ENCODE measurements at regions not wholly inside any gene's neighbourhood (a gene's known extent, or its start where the extent isn't known, plus 50 kb on each side); places are given as distances from the start of the nearest gene placed in this dataset.

DNA sequence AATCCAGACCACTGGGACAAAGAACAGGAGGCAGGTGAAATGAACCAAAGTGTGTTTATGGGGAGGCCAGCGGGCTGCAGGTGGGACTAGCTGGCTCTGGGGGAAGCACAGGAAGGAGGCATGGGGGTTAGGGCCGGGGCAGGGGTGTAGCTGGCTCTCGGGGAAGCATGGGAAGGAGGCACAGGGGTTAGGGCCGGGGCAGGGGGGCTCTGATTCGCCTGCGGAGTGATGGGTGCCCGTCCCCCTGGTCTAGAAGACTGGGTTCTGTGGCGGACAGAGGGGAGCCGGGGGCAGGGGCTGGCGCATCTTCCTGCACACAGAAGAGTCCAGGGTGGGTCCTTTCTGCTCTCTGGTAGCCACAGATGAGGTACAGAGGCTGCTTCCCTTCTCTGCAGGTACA lies 310.3 kb downstream of the TMEM121 start:
- Histone ChIP-seq H3K4me1 (no peaks in the 10 kb centered on the region), H3K36me3 (no peaks in the 10 kb centered on the region), H3K4me3 (no peak overlapping the region), H3K27ac (no peak overlapping the region), H3K27me3 (peaks cover 0 to 16% (median 0%) of the 10 kb centered on the region in 3 donors), H3K9me3 (peaks cover 0 to 8% (median 2%) of the 10 kb centered on the region in 4 donors)
- DNase-seq: no peak
- intact Hi-C loops (cut with DNase I; ENCODE audit: low total_unique reads): no loop called here
- TF ChIP-seq POLR2A (IDR thresholded peaks at IDR 0.05): no peak
- no peak for TF ChIP-seq EP300 (IDR thresholded peaks at IDR 0.05)
- no peak for TF ChIP-seq CTCF (IDR thresholded peaks at IDR 0.05)
- TF ChIP-seq POLR2AphosphoS5 (IDR thresholded peaks at IDR 0.05): no peak
- 64 to 84% (median 75%) methylated on average over 8 to 10 of the region's 10 CpGs for WGBS, 5 donors

DNA sequence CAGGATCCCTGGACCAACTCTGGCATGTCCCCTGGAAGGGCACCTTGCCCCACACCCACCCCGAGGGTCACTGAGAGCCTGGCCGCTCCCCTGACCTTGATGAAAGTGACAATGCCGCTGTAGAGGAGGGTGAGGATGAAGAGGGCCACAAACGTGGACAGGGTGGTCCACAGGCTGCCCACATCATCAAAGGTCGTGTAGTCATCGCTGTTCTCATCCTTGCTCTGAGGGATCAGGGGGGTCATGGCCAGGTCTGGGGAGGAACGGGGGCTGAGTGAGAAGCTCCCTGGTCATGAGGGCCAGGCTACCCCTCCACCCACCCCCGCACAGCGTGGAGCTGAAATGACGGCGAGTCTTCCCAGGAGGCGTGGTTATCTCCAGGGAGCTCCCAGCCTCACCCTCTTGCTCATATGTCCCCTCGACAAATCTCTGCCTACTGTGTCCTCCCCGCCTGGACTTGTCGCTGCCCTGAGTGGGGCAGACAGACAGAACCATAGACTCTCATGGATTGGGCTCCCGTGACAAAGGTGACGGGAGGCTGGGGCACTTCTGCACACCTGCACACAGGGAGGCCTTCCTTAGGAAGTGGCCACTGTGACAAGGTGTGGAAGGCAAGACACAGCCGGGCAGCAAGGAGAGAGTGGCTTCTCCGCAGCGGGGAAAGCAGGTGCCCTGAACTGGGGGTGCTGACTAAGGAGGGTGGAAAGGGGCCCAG lies 311.1 kb downstream of the TMEM121 start:
- H3K27me3 ChIP-seq: peaks cover 0 to 16% (median 0%) of the 10 kb centered on the region in 3 donors
- no peak overlapping the region for H3K27ac ChIP-seq
- no peaks in the 10 kb centered on the region for H3K4me1 ChIP-seq
- no peaks in the 10 kb centered on the region for H3K36me3 ChIP-seq
- TF ChIP-seq EP300 (IDR thresholded peaks at IDR 0.05) (no peak), POLR2A (IDR thresholded peaks at IDR 0.05) (no peak), POLR2AphosphoS5 (IDR thresholded peaks at IDR 0.05) (no peak), CTCF (IDR thresholded peaks at IDR 0.05) (no peak)
- H3K4me3 ChIP-seq: no peak overlapping the region
- intact Hi-C loops (cut with DNase I; ENCODE audit: low total_unique reads): no loop called here
- H3K9me3 ChIP-seq: peaks cover 0 to 4% (median under 1%) of the 10 kb centered on the region in 4 donors
- 77 to 86% (median 83%) methylated on average over 18 to 20 of the region's 20 CpGs for WGBS, 5 donors
- no peak for DNase-seq

- Histone ChIP-seq H3K4me3 (no peak overlapping the region), H3K27me3 (peaks cover 0 to 16% (median 0%) of the 10 kb centered on the region in 3 donors), H3K36me3 (no peaks in the 10 kb centered on the region), H3K9me3 (no peaks in the 10 kb centered on the region), H3K4me1 (no peaks in the 10 kb centered on the region), H3K27ac (no peak overlapping the region)
- no peak for DNase-seq
- WGBS, 5 donors: 81 to 92% (median 87%) methylated on average over 8 to 11 of the region's 11 CpGs
- intact Hi-C loops (cut with DNase I; ENCODE audit: low total_unique reads): no loop called here
- TF ChIP-seq EP300 (IDR thresholded peaks at IDR 0.05): no peak
- no peak for TF ChIP-seq POLR2AphosphoS5 (IDR thresholded peaks at IDR 0.05)
- TF ChIP-seq POLR2A (IDR thresholded peaks at IDR 0.05): no peak
- TF ChIP-seq CTCF (IDR thresholded peaks at IDR 0.05): no peak
Observed at GRCh38 chr14:105838107-105838506, 311.7 kb downstream of the TMEM121 start.

DNA sequence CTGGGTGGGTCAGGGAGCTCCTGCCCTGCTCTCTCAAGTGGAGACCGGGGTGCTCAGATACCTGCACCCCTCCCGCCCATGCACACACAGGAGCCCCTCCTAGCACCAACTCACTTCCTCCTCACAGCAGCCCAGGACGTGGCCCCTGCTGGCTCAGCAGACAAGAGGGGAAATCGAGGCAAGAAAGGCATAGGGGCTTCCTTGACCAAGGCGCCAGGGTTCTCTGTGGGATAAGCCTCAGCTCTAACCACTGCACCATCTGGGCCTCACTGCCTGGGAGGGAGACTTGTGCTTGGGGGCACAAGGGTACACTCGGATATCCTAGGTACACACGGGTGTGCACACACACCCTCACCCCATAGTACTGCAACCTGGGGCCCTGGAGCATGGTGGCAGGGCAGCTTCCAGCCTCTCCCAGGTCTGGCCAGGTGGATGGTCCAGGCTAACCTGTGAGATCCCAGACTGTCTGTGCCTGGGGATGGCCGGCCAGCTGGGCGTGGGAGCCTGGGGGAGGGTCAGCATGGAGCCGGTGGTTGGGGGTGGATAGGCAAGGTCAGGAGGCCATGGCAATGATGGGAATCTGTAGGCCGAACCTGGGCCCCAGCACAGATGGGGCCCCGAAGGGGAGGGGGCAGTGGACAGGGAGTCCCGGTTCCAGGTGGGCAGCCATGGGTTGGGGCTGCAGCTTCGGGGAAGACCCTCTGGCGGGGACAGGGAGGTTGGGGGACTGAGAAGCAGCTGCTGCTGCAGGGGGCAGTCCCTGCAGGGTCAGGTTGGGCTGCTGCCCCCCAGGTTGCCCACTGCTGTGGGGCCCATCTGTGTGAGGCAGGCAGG lies 312.4 kb downstream of the TMEM121 start:
- Histone ChIP-seq H3K4me3 (no peak overlapping the region), H3K36me3 (no peaks in the 10 kb centered on the region), H3K9me3 (no peaks in the 10 kb centered on the region), H3K27me3 (peaks cover 0 to 16% (median 0%) of the 10 kb centered on the region in 3 donors), H3K4me1 (no peaks in the 10 kb centered on the region), H3K27ac (no peak overlapping the region)
- 79 to 87% (median 81%) methylated on average over 8 to 15 of the region's 15 CpGs for WGBS, 5 donors
- DNase-seq: no peak
- intact Hi-C loops (cut with DNase I; ENCODE audit: low total_unique reads): no loop called here
- TF ChIP-seq CTCF (IDR thresholded peaks at IDR 0.05) (no peak), EP300 (IDR thresholded peaks at IDR 0.05) (no peak)

All from stomach (tissue), 8 donors.